Activated naive CD4-positive, alpha-beta T cell treated with anti-CD3 and anti-CD28 coated beads for 36 hours (primary cell): ENCODE measurements at regions not wholly inside any gene's neighbourhood (a gene's known extent, or its start where the extent isn't known, plus 50 kb on each side); places are given as distances from the start of the nearest gene placed in this dataset.
"Not testable (repeated sequence)": the region's sequence is repeated elsewhere in the genome, so short reads cannot be mapped to it uniquely, and the experiment has no call there.

Source experiments
- CTCF ChIA-PET: fragments of 350-600 bp; sonication (Branson Sonifier 250); formaldehyde crosslinking; loops from one replicate; lab custom pipeline; 2021; ENCODE audit warnings: antibody characterized with exemption; lab: Charles Lee
- DNase-seq: peaks from one replicate; pipeline ENCODE4 v3.0.0-alpha.2; 2020
- H3K27ac Mint-ChIP-seq: one replicate; pipeline ENCODE4 v1.8.0; 2021; ENCODE audit warnings: mild to moderate bottlenecking, mixed read lengths
- H3K27me3 Mint-ChIP-seq: one replicate; pipeline ENCODE4 v1.8.0; 2021; ENCODE audit warnings: low read depth, mixed read lengths
- H3K36me3 Mint-ChIP-seq: one replicate; pipeline ENCODE4 v1.8.0; 2021; ENCODE audit warnings: low read depth, mixed read lengths
- H3K4me1 Mint-ChIP-seq: one replicate; pipeline ENCODE4 v1.8.0; 2021; ENCODE audit warnings: low read depth, mixed read lengths
- H3K4me3 Mint-ChIP-seq: one replicate; pipeline ENCODE4 v1.8.0; 2021; ENCODE audit warnings: mild to moderate bottlenecking, moderate library complexity, mixed read lengths
- H3K9me3 Mint-ChIP-seq: one replicate; pipeline ENCODE4 v1.8.0; 2021; ENCODE audit warnings: mixed read lengths
- intact Hi-C: fragments of 100-400 bp; cut with micrococcal nuclease; formaldehyde crosslinking; loops from one replicate; pipeline ENCODE4 v1.15.1; 2023

- DNase-seq, H3K27ac Mint-ChIP-seq, intact Hi-C loops, H3K4me3 Mint-ChIP-seq, H3K9me3 Mint-ChIP-seq, H3K27me3 Mint-ChIP-seq, H3K36me3 Mint-ChIP-seq, CTCF ChIA-PET, H3K4me1 Mint-ChIP-seq: not testable (repeated sequence)
Observed at GRCh38 chr9:41738681-41739080, 390.5 kb downstream of the CNTNAP3B start.

GRCh38 chr9:41699190-41699589 is 430.0 kb downstream of the CNTNAP3B start:
- intact Hi-C loops, CTCF ChIA-PET, H3K27me3 Mint-ChIP-seq, H3K27ac Mint-ChIP-seq, H3K4me1 Mint-ChIP-seq, H3K36me3 Mint-ChIP-seq, H3K9me3 Mint-ChIP-seq, H3K4me3 Mint-ChIP-seq, DNase-seq: not testable (repeated sequence)

GRCh38 chr9:41697080-41697479 is 432.1 kb downstream of the CNTNAP3B start:
- H3K9me3 Mint-ChIP-seq, H3K4me3 Mint-ChIP-seq, H3K4me1 Mint-ChIP-seq, H3K27me3 Mint-ChIP-seq, H3K27ac Mint-ChIP-seq, intact Hi-C loops, H3K36me3 Mint-ChIP-seq, DNase-seq, CTCF ChIA-PET: not testable (repeated sequence)

GRCh38 chr9:41679312-41679711 is 449.9 kb downstream of the CNTNAP3B start:
- H3K9me3 Mint-ChIP-seq, H3K4me3 Mint-ChIP-seq, H3K27ac Mint-ChIP-seq, H3K27me3 Mint-ChIP-seq, CTCF ChIA-PET, H3K4me1 Mint-ChIP-seq, DNase-seq, intact Hi-C loops, H3K36me3 Mint-ChIP-seq: not testable (repeated sequence)

- intact Hi-C loops, H3K27ac Mint-ChIP-seq, CTCF ChIA-PET, H3K27me3 Mint-ChIP-seq, H3K4me3 Mint-ChIP-seq, H3K9me3 Mint-ChIP-seq, DNase-seq, H3K36me3 Mint-ChIP-seq, H3K4me1 Mint-ChIP-seq: not testable (repeated sequence)
Observed at GRCh38 chr9:41663497-41664036, 465.7 kb downstream of the CNTNAP3B start.

GRCh38 chr9:41658706-41659105 is 469.6 kb upstream of the ZNG1F start:
- H3K4me3 Mint-ChIP-seq, CTCF ChIA-PET, H3K9me3 Mint-ChIP-seq, H3K27ac Mint-ChIP-seq, H3K36me3 Mint-ChIP-seq, DNase-seq, intact Hi-C loops: not testable (repeated sequence)
- Mint-ChIP-seq H3K27me3 (peaks cover 14% of the 10 kb centered on the region), H3K4me1 (peaks cover 10% of the 10 kb centered on the region)

- Mint-ChIP-seq H3K4me1 (peaks cover 10% of the 10 kb centered on the region), H3K27me3 (peaks cover 14% of the 10 kb centered on the region)
- H3K36me3 Mint-ChIP-seq, DNase-seq, H3K4me3 Mint-ChIP-seq, H3K27ac Mint-ChIP-seq, intact Hi-C loops, CTCF ChIA-PET, H3K9me3 Mint-ChIP-seq: not testable (repeated sequence)
Observed at GRCh38 chr9:41658116-41658515, 469.0 kb upstream of the ZNG1F start.

- Mint-ChIP-seq H3K27me3 (peaks cover 14% of the 10 kb centered on the region), H3K4me1 (peaks cover 10% of the 10 kb centered on the region)
- H3K4me3 Mint-ChIP-seq, DNase-seq, H3K27ac Mint-ChIP-seq, H3K36me3 Mint-ChIP-seq, CTCF ChIA-PET, H3K9me3 Mint-ChIP-seq, intact Hi-C loops: not testable (repeated sequence)
Observed at GRCh38 chr9:41657141-41657540, 468.0 kb upstream of the ZNG1F start.

GRCh38 chr9:41655071-41655554 is 466.0 kb upstream of the ZNG1F start:
- not testable (repeated sequence) for H3K27ac Mint-ChIP-seq
- DNase-seq = peak; percentile 19

GRCh38 chr9:41654349-41654748 is 465.2 kb upstream of the ZNG1F start:
- H3K27ac Mint-ChIP-seq, intact Hi-C loops, CTCF ChIA-PET, DNase-seq, H3K4me3 Mint-ChIP-seq, H3K9me3 Mint-ChIP-seq, H3K36me3 Mint-ChIP-seq: not testable (repeated sequence)
- Mint-ChIP-seq H3K4me1 (peaks cover 10% of the 10 kb centered on the region), H3K27me3 (peaks cover 14% of the 10 kb centered on the region)

More at GRCh38 chr9:41655071-41655554, 466.0 kb upstream of the ZNG1F start:
- H3K27me3 Mint-ChIP-seq = peaks cover 14% of the 10 kb centered on the region
- H3K4me3 Mint-ChIP-seq, CTCF ChIA-PET, H3K9me3 Mint-ChIP-seq, intact Hi-C loops, H3K36me3 Mint-ChIP-seq: not testable (repeated sequence)
- peaks cover 10% of the 10 kb centered on the region for H3K4me1 Mint-ChIP-seq

- H3K4me3 Mint-ChIP-seq, H3K9me3 Mint-ChIP-seq, CTCF ChIA-PET, H3K27ac Mint-ChIP-seq, H3K36me3 Mint-ChIP-seq, intact Hi-C loops, DNase-seq, H3K27me3 Mint-ChIP-seq: not testable (repeated sequence)
- peaks cover 10% of the 10 kb centered on the region for H3K4me1 Mint-ChIP-seq
Observed at GRCh38 chr9:41653560-41654340, 464.6 kb upstream of the ZNG1F start.

GRCh38 chr9:41652800-41653199 is 463.7 kb upstream of the ZNG1F start:
- H3K4me3 Mint-ChIP-seq, CTCF ChIA-PET, intact Hi-C loops, H3K9me3 Mint-ChIP-seq, H3K27me3 Mint-ChIP-seq, DNase-seq, H3K27ac Mint-ChIP-seq, H3K36me3 Mint-ChIP-seq: not testable (repeated sequence)
- peaks cover 10% of the 10 kb centered on the region for H3K4me1 Mint-ChIP-seq

- H3K36me3 Mint-ChIP-seq, CTCF ChIA-PET, H3K27ac Mint-ChIP-seq, intact Hi-C loops, H3K9me3 Mint-ChIP-seq, H3K27me3 Mint-ChIP-seq, H3K4me3 Mint-ChIP-seq, DNase-seq: not testable (repeated sequence)
- peaks cover 10% of the 10 kb centered on the region for H3K4me1 Mint-ChIP-seq
Observed at GRCh38 chr9:41652100-41652713, 463.1 kb upstream of the ZNG1F start.
